Right kidney (tissue), 1 donor: ENCODE measurements at regions not wholly inside any gene's neighbourhood (a gene's known extent, or its start where the extent isn't known, plus 50 kb on each side); places are given as distances from the start of the nearest gene placed in this dataset.
"Not testable (repeated sequence)": the region's sequence is repeated elsewhere in the genome, so short reads cannot be mapped to it uniquely, and the experiment has no call there.

ENCODE experiments used
- DNase-seq: peaks from one replicate; pipeline ENCODE4 v3.0.0-alpha.2; 2016

DNA sequence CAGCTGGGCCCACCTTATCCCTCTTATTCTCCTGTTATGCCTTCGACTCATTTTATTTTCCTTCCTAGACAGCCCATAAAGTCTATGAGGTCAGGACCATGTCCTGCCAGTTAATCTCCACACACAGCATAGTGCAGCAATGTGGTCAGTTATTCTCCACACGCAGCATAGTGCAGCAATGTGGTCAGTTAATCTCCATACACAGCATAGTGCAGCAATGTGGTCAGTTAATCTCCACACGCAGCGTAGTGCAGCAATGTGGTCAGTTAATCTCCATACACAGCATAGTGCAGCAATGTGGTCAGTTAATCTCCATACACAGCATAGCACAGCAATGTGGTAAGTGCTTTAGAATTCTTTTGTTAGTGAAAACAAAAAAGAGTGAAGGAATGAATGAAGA is 77.8 kb downstream of the TEX36 start:
- DNase-seq, result no peak

DNA sequence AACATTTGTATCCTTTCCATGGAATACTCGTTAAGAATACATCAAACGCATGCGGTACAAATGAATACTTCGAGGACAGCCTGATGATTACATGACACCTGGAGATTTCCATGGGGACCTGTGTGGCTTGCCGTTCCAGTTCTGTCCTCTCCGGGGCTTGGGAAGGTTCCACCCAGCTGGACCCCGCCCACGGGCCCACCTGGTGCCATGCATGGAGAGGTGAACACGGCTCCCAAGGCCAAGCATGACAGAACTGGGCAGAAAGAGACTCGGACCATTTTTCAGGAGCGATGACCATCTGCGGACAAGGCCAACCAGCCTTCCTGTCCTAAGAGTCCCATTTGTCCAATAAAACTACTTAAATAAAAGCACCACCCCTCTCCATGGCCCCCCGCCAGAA is 80.1 kb downstream of the TEX36 start:
- no peak for DNase-seq

DNA sequence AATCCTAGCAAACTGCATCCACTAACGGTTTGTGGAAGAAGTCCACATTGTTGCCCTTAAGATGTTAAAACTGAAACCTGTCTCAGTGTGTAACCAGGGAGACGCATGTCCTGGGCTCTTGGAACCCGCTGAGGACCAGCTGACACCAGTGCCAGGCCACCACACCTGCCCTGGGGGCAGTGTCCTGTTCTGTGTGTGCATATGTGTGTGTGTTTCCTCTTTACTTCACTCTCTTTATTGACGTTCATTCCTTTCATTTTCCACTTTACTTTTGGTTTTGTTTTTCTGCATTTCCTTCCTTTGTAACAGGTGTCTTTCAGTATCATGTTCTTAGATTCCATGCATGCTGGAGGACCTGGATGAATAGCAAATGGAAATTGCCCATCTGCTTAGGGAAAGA is 83.8 kb downstream of the TEX36 start:
- no peak for DNase-seq

DNA sequence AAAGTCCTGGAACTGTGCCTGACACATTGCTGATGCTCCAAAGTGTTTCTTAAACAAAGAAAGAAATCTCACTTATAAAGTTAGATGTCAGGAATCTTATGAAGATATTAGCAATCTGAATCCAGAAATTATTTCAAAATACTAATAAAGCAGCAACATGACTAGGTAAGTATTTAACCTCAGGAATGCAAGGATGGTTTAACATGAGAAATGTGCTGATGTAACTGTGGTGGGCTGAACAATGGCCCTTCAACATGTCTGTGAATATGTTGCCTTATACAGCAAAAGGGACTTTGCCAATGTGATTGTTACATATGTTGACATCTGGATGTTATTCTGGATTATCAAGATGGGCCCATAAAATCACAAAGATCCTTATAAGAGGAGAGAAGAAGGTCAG is 87.1 kb downstream of the TEX36 start:
- DNase-seq, result no peak

DNA sequence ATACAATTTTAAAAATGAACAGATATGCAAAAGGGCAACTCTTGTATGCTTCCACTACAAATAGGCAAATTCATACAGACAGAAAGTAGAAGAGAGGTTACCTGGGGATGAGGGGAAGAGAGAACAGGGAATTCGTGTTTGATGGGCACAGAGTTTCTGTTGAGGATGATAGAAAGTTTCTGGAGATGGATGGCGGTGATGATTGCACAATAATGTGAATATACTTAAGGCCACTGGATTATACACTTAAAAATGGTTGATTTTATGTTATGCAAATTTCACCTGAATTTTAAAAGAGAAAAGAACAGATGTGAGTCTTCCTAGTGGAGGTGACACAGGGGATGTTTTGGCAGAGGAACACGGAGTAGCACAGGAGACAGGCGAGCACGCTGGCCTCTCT is 89.3 kb downstream of the TEX36 start:
- DNase-seq, result no peak

DNA sequence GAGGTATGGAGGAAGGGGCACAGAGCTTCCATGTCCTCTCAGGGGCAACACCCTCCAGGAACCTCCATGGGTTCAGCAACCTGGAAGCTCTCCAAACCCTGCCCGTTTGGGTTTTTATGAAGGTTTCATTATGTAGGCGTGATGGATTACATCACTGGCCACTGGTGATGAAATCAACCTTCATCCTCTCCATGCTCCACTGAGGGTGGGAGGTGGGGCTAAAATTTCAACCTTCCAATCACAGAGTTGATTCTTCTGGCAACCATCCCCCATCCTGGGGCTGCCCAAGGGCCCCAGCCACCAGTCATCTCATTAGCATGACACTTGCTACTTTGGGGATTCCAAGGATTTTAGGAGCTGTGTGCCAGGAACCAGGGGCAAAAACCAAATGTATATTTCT is 90.1 kb downstream of the TEX36 start:
- DNase-seq, result no peak

DNA sequence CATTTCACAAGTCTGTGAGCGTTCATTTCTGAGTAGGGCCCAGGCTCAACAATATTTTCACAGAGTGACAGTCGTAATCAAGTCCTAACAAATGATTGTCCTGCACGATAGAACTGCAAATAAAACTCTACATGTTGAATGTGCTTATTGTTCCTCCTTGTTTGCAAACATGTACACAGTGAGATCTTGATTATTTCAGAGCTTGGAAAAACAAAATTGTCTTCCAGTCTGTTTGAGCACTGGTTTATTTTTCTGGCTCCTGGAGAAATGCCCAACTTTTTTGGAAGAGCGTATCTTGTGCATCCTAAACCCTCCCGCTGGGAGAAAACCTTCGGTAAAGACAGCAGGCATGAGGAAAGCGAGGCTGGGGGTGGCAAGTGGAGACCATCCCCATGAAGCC is 91.1 kb downstream of the TEX36 start:
- DNase-seq, result no peak

DNA sequence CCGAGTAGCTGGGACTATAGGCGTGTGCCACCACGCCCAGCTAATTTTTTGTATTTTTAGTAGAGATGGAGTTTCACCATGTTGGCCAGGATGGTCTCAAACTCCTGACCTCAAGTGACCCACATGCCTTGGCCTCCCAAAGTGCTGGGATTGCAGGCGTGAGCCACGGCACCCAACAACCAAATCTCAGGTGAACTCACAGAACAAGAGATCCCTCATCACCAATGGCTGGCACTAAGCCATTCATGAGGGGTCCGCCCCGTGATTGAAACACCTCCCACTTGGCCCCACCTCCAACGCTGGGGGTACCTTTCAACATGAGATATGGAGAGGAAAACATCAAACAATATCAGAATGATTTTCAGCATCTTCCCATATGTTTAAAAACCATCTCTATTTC is 94.2 kb downstream of the TEX36 start:
- not testable (repeated sequence) for DNase-seq

DNA sequence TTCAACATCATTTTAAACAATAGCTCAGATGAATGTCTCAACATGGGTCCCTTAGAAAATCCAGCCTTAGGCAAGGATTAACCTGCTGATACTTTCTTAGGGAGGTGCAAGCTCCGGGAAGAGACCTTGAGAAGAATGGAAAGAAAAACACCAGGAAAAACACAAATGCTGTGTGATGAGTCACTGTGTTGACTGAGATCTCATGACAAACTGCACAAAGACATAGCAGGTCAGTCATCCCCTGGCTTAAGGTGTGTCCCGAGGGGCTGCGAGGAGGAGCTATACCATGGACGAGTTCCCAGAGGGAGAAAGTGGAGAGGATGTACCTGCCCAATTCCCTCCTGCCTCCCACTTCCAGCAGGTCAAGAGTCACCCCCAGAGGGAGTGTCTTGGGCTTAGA is 98.0 kb downstream of the TEX36 start:
- DNase-seq, result no peak

DNA sequence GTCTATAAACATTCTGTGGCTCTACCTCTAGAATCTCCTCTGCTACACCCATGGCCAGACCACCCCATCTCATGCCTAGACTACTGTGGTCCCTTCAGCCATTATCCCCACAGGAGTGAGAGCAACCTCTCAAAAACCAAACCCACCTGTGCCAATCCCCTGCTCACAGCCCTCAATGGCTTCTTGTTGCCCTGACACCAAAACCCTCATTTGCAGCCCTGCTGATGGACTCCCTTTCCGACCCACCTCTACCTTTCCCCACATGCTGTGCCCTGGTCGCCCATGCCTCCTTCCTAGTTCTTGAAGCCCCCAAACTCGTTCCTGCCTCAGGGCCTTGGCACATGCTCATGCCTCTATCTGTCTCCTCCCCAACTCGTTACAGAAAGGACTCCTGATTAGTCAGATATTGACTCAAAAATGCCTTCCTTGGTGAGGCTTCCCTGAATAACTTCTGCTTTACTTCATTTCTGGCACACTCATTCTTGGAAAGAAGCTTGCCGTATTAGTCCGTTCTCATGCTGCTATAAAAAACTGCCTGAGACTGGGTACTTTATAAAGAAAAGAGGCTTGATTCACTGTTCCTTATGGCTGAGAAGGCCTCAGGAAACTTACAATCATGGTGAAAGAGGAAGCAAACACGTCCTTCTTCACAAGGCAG is 104.2 kb downstream of the TEX36 start:
- DNase-seq, result no peak

DNA sequence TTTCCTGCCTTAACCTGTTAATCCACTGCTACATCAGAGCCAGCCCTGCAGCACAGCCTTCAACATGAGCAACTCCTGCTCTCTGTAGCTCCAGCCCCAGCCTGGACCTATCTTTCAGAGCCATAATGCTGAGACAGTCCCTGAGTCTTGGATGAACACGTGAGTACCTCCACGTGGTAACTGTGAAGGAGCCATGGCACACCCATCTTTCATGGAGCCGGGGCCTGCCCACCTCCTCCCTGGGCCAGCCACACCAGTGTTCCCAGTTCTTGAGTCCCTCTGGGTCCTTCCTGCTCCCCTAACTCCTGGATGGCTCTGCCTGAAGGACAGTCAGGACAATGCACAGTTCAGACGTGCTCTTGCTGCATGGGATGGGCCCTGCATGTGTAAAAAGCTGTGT is 107.1 kb downstream of the TEX36 start:
- DNase-seq, result no peak

DNA sequence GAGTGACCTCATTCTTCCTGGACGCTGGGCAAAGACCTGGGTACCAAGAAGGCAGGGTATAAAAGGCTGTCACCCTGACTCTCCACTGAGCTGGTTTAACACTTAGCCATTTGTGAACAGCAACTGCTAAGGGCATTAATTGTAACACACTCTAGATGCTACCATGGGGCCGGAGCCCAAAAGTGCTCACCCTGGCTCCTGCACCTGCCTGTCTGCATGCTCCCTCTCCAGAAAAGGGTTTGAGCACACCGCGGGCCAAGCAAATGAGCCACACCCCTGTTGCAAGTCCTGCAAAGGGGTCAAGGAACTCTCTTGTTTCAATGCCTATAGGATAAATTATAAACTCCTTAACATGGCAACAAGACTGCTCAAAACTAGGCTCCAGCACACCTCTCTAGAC is 114.8 kb downstream of the TEX36 start:
- DNase-seq, result no peak

DNA sequence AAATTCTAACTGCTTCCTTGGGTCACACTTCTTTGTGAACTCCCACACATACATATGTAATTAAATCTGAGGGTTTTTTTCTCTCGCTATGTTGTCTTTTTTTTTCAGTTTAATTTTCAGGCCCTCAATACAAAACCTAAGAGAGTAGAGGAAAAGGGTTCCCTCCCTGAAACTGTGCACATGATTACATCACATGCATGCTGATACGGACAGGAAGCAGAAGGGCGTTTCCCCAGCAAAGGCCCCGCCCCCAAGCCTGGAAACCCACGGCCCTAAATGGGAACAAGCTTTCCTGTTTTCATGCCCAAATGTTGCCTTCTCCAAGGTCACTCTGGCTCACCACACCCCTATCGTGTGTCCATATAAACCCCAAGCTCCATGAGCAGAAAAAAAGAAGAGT is 115.4 kb downstream of the TEX36 start:
- DNase-seq, result no peak

DNA sequence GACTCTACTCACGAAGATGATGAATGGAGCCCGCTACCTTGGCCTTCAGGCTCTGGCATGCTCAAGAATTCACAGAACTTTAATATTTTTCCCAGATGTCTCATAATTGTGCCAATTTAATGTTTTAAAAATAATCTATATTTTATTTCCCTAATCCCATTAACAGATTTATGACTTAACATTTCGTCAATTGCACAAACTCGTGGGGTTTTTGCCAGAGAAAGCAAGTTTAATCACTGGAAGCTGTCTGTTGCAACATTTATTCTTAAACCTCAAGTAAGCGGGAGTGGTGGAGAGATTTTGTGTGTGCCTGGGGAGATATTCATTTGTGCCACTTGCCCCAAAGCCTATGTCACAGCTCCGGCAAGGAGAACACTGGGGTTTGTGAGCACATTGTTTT is 117.9 kb downstream of the TEX36 start:
- DNase-seq, result no peak

DNA sequence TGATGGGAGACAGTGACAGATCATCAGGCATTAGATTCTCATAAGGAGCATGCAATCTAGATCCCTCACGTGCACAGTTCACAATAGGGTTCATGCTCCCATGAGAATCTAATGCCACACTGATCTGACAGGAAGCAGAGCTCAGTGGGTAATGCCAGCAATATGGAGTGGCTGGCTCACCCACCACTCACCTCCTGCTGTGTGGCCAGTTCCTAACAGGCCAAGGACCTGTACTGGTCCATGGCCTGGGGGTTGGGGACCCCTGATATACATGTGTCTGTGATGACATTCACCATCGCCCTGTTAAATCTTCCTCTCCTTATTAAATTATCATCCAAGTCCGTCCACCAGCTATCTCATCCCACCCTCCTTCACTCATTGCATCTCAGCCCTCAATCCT is 118.4 kb downstream of the TEX36 start:
- DNase-seq, result no peak

DNA sequence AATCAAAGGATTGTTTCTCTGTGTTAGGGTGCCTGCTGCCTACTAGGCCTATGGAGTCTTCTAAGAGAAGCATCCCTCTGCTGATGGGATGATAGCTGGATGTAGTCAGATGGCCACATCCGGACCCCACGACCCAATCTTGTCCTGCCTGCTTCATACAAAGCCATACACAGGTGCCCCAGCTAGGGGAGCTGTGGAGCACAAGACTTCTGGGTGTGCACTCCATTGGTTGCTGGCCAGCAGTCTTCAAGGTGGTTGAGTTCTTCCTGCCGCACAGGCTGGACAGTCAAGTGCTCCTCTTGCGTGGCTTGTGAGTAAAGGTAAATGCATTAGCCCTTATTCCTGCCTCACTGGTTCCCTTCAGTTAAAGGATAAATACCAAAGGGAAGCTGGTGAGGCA is 120.2 kb downstream of the TEX36 start:
- DNase-seq, result no peak

DNA sequence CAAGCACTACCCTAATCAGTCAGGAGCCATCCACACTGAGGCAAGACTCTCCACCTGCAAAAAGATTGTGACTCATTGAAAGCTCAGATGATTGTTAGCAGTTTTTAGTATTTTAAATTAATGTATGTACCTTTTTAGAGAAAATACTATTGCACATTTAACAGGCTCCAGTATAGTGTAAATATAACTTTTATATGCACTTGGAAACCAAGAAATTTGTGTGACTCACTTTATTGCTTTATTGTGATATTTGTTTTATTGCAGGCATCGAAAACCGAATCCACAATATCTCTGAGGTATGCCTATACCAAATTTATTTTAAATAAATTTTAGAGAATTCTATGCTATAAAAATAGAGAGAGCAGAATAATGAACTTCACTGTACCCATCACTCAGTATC is 122.0 kb downstream of the TEX36 start:
- no peak for DNase-seq

DNA sequence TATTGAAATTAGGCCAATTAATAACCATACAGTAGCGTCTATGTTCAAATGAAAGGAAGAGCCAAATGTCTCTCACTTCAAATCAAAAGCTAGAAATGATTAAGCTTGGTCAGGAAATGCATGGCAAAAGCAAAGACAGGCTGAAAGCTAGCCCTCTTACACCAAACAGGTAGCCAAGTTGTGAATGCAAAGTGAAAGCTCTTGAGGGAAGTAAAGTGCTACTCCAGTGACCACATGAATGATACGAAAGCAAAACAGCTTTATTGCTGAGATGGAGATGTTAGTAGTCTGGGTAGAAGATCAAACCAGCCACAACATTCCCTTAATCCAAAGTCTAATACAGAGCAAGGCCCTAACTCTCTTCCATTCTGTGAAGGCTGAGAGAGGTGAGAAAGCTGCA is 123.8 kb downstream of the TEX36 start:
- no peak for DNase-seq

DNA sequence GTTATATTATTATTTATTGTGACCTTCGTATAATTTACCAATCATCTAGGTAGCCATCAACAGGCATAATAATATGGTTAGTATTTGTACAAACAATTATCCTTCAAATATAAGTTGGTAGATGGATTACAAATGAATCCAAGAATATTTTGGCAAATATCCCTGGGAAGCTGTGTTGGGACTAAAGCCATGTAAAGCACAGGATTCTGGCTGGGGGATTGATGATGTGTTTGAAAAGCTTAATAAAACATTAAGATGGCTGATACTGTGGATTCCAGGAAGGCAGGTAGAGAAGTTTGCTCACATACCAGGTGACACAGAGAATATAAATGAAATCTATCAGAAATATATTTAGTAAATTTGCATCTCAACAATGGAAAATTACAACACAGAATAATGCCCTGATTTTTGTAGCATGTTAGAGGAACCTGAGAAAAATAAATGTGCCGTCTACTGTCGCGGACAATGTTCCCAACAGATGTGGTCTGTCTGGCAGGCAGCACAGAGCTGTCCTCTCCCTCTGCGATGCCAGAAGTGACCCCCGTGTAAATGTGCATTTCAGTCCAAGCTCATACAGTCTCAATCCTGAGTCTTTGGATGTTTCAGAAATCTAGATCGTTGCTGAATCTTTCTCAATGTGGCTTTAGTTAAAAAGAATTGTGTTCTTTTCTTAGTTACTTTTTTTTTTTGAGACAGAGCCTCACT is 125.0 kb downstream of the TEX36 start:
- no peak for DNase-seq

DNA sequence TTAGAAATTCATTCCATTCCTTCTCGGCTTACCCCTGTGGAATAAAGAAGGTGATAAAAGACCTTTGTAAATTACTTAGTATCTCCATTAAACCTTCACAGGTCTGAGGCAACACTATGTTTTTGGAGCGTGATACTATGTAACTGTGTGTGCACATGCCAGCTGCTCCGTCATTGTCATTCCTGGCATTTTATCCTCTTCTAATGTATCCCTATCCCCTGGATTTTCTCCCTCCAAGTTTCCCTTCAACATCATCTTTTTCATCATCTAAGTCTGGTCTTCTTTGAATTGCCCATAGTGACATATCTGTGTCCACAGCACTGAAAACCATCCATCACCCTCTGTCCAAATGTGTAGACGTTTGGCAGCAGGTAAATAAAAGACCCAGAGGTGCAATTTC is 125.7 kb downstream of the TEX36 start:
- no peak for DNase-seq

DNA sequence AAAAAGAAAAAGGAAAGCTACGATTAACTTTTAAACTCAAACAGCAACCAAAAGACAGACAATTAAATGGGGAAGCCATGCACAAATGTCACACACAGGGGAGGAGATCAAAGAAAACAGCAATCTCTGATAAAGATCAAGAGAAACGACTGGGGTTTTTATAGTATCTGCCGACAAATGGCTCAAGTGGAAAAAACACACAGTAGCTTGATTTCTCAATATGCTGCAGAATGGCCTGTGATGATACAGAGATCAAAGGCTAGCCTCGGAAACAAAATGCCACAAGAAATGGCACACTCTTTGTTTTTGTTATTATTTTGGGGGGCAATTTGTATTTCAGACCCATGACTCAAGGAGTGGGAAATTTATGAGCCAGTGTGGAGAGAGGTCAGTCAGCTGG is 126.1 kb downstream of the TEX36 start:
- no peak for DNase-seq

DNA sequence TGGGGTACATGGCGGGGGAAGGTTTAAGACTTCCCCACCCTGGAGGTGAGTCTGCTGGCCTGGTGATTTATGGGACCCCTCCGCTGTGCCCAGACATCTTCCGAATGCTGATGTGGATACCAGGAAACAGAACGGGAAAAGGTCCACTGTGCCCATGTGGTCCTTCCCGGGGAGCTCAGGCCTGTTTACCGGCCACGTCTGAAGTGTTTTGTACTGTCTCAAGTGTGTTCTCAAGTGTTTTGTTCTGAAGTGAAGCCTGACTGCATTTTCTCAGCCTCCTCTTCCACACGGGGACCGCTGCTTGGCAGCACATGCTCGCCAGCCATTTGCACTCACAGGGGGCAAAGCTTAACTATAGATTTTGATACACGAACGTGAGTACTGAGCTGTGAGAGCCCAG is 127.2 kb downstream of the TEX36 start:
- DNase-seq, result no peak

DNA sequence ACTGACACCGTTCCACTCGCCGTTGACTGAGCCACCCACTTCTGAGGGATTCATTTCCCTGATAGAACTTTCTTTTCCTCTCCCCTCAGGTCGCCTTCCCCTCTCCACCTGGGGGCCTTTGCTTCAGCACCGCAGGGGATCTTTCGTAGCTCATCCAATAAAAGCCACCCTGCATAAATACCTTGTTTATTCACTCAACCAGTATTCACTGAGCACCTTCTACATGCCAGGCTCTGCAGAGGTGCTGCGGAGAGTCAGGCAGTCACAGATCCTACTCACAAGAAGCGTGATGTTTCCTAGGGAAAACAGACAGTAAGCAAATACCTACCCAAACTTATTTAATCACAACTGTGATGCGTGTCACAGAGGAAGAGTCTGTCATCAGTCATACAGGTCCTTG is 127.7 kb downstream of the TEX36 start:
- DNase-seq, result no peak

DNA sequence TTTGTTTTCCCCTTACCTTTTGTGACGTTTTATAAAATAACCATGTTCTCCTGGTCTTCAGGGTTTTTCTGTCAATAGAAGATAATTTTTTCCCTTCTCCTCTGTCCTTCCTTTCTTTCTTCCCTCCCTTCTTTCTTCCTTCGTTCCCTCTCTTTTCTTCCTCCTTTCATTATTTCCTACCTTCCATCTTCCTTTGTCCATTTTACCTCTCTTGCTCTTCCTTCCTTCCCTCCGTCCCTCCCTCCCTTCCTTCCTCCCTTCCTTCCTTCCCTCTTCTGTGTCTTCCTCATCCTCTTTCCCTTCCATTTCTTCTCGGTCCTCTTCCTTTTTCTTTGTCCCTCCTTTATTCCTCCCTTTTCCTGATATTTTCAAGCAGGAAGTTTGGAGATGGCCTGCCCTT is 128.2 kb downstream of the TEX36 start:
- no peak for DNase-seq
